ENCODE measurements at regions not wholly inside any gene's neighbourhood (a gene's known extent, or its start where the extent isn't known, plus 50 kb on each side); places are given as distances from the start of the nearest gene placed in this dataset.

DNA sequence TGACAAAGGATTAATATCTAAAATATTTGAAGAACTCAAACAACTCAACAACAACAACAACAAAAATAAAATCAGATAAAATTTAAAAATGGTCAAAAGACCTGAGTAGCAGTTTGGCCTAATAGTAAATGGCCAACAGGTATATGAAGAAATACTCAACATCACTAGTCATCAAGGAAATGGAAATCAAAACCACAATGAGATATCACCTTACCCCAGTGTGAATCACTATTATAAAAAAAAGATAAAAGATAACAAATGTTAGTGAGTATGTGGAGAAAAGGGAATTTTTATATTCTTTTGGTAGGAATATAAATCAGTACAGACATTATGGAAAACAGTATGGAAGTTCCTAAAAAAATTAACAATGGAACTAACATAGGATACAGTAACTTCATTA is 247.9 kb upstream of the TRPC7 start:
- TF ChIP-seq, protein P1, sequence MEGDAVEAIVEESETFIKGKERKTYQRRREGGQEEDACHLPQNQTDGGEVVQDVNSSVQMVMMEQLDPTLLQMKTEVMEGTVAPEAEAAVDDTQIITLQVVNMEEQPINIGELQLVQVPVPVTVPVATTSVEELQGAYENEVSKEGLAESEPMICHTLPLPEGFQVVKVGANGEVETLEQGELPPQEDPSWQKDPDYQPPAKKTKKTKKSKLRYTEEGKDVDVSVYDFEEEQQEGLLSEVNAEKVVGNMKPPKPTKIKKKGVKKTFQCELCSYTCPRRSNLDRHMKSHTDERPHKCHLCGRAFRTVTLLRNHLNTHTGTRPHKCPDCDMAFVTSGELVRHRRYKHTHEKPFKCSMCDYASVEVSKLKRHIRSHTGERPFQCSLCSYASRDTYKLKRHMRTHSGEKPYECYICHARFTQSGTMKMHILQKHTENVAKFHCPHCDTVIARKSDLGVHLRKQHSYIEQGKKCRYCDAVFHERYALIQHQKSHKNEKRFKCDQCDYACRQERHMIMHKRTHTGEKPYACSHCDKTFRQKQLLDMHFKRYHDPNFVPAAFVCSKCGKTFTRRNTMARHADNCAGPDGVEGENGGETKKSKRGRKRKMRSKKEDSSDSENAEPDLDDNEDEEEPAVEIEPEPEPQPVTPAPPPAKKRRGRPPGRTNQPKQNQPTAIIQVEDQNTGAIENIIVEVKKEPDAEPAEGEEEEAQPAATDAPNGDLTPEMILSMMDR (IDR thresholded peaks at IDR 0.05), result no peak
- no peak for TF ChIP-seq EZH2 (IDR thresholded peaks at IDR 0.05; ENCODE audit: borderline replicate concordance, insufficient read depth, low read depth, low read length, poor library complexity, severe bottlenecking)
